GM15510 (cell line): ENCODE measurements at regions not wholly inside any gene's neighbourhood (a gene's known extent, or its start where the extent isn't known, plus 50 kb on each side); places are given as distances from the start of the nearest gene placed in this dataset.

Source experiments
- POLR2A ChIP-seq: IDR thresholded peaks from 3 replicates; pipeline ENCODE4 v1.6.1; 2011; ENCODE audit warnings: borderline replicate concordance; ENCODE audit not compliant: insufficient read length; ENCODE audit errors: extremely low read depth

DNA sequence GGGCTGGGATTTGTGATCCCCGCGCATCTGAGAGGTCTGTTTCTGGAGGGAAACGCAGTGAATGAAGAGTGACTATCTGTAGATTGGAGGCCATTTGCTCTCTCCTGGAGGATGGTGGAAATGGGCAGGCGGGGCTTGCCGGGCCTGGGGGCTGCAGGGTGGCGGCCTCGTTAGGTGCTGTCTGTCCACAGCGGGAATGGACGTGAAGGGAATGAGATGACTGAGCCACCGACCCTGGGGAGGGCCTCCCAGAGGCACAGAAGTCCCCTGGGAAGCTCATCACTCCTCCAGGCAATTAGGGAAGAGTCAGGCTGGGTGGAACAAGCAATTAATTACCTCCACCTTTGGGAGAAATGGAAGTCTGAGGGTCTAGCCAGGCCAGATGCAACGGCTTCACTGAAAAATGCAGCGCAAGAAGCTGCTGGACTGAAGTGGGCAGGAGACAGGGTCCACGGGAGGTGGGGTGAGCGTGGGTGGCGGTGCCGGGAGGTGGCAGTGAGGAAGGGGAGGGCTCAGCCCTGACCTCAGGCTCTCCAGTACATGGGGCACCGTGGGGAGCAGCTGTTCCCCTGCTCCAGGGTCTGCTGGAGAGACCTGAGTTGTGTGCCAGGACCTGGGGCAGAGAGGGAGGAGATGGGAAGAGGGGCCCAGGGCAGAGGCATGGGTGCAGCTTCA, 524.5 kb downstream of the BRD1 start:
- TF ChIP-seq POLR2A = no peak

DNA sequence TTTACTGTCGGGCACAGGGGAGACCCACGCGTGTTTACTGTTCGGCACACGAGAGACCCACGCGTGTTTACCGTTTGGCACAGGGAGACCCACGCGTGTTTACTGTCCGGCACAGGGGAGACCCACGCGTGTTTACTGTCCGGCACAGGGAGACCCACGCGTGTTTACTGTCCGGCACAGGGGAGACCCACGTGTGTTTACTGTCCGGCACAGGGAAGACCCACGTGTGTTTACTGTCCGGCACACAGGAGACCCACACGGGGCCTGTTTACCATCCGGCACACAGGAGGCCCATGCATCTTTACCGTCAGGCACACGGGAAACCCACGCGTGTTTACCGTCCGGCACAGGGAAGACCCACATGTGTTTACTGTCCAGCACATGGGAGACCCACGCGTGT, 525.1 kb downstream of the BRD1 start:
- no peak for TF ChIP-seq POLR2A

DNA sequence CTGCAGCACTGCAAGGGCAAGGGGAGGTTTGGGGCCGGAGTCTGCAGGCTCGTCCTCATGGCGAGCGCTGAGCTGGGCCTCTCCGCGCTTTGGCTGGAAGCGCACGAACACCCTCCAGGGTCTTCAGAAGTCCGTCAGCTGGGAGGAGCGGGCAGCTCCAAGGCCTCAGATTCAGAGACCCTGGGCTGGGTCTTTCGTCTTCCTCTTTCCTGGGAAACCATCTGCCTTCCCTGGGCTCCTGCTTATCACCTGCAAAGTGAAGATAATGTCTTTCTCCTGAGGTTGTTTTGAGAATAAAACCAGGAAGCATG, 525.6 kb downstream of the BRD1 start:
- no peak for TF ChIP-seq POLR2A

DNA sequence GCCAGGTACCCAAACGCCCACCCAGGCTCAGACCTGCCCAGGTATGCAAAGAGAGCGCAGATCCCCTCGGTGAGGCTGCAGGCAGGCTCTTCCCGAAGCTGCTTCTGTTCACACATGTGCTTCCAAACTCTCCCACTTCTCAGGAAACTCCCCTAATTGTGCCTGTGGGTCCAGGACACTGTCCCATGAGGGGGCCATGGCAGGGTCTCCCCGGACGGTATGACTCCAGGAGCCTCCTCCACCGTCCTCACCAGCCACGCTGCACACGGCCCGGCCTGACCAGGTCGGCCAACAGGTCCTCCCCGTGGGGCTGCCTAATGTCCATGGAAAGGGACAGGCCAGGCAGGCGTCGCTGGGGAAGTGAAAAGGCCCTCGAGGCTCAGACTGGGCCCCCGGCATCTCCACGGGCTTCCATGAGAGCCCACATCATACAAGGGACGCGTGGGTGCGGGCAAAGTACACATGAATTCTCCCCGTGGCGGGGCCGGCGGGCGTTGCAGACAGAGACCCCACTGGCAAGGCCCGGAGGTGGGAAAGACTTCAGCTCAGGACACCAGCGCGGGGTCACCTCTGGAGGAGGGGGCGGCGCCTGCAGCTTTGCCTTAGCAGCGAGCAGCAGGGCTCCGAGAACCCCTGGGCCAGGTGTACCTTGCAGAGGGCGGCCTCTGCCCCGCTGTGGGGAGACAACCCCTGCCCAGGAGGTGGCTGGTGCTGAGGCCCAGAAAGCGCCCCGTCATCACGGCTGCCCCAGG, 526.1 kb downstream of the BRD1 start:
- no peak for TF ChIP-seq POLR2A

DNA sequence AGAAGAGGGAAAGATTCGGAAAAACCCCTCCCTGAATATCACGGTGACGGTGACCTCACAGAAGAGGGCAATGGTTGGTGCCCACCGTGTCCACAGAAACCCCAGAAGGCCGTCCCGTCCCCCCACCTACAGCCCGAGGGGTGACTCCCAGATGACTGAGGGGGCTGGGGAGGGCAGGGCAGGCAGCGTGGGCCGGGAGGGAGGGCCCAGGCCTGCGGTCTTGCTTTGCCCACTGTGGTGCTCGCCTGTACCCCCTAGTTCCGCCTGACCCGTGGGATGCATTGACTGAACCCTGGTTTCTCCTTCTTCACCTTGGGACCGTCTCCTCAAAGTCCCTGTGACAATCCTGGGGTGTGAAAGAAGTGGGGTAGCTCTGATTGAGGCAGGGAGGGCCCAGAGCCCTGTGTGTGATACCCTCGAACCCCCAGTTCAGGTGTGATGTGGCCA, 526.7 kb downstream of the BRD1 start:
- no peak for TF ChIP-seq POLR2A

DNA sequence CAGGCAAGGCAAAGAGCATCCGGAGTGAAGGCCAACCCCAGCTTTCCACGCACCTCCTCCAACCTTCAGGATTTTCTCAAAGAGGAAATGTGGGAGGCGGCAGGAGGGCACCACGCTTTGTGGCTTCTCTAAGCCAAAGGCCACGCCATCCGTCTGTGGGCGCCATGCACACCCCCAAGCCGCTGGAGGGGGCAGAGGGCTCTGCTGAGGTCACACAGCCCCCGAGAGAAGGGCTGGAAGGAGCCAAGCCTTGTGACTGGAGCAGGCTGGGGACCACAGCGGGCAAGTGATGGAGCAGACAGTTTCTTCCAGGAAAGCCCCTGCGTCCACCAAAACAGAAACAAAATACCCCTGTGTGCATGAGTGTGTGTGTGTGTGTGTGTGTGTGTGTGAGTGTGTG, 527.4 kb downstream of the BRD1 start:
- TF ChIP-seq POLR2A = no peak

DNA sequence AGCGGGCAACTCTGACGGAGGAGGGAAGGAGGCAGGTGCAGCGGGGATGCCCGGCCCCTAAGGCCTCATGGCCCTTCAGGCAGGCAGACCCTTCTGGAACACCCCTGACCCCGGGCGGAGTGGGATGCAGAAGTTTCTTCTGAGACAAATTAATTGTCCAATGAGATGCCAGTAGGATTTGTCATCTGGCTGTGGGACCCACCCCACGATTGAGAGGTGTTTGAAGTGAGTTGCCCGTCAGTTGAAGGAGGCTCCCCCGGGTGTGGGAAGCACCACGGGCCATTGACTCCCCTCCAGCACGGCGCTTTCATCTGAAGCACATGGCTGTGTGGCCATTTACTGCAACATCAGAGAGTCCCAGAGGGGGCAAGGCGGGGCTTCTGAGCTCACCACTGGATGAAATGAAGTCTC, 527.8 kb downstream of the BRD1 start:
- no peak for TF ChIP-seq POLR2A

DNA sequence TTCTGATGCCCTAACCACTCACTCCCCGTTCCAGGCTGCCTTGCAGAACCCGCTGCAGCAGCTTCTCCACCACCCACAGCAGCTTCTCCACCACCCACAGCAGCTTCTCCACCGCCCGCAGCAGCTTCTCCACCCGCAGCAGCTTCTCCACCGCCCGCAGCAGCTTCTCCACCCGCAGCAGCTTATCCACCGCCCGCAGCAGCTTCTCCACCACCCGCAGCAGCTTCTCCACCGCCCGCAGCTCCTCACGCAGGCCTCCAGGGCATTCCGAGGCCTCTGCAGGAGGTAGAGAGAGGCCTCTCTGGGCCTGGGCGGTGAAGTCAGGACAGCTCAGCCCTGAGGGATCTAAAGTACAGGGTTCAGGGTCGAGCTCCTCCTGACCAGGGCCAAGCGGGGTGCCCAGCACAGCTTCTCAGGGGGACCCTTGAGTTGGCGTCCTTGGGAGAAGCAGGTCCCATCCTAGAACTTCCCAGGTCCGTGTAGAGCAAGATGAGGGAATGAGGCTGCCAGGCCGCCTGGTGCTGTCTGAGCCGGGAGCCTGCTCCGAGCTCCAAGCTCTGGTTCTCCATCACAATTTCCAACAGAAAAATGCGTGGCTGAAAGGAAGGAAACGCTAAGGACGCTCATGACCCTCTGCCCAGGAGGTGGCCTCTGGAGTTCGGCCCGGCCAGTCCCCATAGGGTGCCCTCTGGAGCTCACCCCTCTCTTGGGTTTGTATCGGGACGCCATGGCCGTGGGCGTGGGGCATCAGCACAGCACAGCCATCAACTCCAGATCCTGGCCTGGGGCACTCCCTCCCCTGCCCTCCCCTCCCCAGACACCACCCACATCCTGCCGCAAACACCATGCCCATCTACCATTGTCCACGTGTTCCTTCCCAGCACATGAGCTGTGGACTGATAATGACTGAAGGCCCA, 528.6 kb downstream of the BRD1 start:
- TF ChIP-seq POLR2A = no peak

DNA sequence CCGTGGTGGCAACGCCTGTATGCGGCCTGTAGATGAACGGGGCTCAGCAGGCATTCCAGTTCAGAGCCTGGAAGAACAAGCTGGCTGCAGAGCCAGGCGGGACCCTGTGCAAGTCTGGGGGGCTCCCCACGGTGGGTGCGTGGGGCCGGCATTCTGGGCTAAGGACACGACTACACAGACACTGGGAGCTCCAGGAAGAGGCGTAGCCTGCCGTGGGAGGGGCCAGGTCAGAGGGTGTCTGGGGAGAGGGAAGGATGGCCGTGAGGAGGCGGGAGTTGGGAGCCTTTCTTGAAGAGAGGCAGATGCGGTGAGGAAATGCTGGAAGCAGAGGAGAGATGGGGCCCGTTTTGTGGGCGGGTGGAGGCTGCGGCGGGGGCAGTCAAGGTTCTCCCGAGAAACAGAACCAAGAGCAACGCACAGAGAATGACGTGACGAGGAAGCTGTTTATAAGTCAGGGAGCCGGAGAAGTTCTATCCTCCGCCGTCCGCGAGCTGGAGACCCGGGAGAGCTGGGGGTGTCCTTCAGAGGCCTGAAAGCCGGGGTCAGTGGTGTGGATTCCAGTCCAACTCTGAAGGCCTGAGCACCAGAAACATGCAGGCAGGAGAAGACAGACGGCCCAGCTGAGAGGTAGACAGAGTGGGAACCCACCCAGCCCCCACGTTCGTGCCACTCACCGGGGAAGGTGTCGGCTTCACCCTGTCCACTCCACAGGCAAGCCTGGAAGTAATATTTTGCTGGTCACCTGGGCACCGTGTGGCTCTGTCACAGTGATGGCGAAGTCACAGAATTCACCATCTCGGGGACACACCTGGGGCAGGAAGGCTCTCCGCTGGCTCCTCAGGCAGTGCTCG, 529.6 kb downstream of the BRD1 start:
- TF ChIP-seq POLR2A = no peak

DNA sequence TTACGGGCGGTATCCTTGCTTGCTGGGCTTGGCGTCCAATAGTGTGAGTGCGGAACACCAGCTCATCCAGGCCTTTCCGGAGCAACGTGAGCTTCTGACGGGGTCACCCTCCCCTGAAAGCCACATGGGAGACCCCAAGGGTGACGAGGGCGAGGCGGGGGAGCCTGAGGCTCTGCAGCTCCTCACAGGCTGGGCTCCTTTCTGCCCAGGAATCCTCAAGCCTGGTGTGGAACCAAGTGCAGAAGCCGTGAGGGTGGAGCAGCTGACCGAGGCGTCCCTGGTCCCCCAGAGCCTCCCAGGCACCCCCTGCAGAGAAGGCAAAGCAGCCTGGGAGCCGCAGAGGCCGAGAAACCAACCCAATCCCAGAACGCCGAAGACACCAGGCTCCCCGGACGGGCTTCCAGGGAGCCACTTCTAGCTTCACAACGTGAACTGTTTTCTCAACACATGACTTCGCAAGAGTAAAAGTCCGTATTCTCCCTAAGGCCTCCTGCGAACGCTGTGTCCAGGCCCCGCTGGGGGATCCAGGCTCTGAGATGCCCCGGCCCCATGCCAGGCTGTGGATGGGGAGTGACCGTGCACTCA, 530.3 kb downstream of the BRD1 start:
- no peak for TF ChIP-seq POLR2A

DNA sequence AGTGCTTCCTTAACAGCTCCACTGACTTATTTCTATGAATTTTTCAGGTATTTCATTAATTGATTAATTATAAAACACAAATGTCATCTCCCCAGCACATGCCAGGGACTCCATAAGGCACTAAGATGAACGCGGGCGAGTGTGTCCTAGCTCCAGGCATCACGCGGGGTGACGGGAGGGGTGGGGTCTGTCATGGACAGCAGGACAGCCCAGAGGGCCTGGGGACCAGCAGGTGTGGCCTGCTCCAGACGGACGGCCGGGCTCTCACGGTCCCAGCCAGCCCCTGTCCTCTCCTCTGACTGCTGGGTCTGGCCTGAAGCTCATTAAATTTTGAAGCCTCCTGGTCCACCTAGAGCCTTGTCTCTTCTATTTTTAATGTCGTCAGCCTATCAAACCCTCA, 531.1 kb downstream of the BRD1 start:
- no peak for TF ChIP-seq POLR2A

DNA sequence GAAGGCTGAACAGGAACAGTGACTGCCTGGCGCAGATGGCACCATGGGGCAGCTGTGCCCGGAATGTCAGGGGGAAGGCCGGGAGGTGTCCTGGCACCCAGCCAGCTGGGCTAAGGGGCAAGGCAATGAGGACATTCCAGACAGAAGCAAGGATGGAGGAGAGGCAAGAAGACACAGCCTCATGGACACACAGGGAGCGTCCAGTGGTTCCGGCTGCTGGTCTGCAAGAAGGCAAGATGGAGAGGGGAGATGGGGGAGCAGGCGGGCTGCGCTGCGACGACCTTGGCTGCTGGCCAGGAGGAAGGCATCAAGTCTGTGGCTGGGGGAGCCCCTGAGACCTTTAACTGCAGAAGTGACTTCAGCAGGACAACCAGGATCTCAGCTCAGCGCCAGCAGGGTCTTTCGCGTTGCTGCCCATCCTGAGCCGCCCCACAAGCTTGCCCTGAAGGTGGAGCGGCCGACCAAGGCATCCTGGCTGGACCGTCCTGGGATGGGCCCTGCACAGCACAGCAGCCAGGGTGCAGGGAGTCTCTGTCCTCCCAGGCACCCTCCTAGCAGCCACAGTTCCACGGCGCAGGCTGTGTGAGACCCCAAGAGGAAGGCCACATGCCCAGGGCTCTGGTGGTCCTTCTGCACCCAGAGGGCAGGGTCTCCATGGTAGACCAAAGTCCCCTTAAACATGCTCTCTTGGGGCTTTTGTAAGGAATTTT, 531.7 kb downstream of the BRD1 start:
- no peak for TF ChIP-seq POLR2A

DNA sequence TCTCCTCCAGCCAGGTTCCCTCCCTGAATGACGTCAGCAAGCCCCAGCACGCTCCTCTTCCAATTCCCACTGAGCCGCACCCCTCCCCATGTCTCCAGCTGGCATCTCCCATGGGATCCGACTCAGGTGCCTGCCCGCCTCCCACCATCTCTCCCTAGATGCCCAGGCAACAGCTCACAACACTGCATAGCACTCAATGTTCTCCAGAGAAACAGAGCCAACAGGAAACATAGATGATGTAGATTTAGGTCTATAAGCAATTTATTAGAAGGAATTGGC, 532.3 kb downstream of the BRD1 start:
- TF ChIP-seq POLR2A = no peak
